GM21447 (cell line): ENCODE measurements at regions not wholly inside any gene's neighbourhood (a gene's known extent, or its start where the extent isn't known, plus 50 kb on each side); places are given as distances from the start of the nearest gene placed in this dataset.
"Not testable (repeated sequence)": the region's sequence is repeated elsewhere in the genome, so short reads cannot be mapped to it uniquely, and the experiment has no call there.

ENCODE experiments used
- ATAC-seq: cut with Tn5 transposase; IDR thresholded peaks from one replicate; pipeline ENCODE4 v1.9.1; 2021; ENCODE audit not compliant: unreplicated experiment

DNA sequence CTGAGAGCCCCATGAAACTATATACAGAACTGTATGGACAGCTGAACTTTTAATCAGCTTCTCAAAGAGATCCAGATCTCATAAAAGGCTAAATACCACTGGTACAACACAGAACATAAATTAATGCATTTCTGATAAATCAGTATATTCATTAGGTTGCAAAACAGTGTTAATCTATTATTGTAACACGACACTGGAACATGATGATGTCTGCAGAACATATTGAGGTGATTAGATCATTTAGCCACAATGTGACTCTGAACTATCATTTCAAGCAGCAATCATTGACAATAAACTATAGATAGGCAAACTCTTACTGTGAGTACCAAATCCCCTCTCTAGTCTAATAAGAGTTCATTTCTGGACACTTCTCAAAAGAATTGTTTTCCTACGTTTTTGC lies 50.3 kb downstream of the GASK1B start:
- no peak for ATAC-seq

GRCh38 chr4:158121161-158121579 lies 51.7 kb downstream of the GASK1B start:
- no peak for ATAC-seq

DNA sequence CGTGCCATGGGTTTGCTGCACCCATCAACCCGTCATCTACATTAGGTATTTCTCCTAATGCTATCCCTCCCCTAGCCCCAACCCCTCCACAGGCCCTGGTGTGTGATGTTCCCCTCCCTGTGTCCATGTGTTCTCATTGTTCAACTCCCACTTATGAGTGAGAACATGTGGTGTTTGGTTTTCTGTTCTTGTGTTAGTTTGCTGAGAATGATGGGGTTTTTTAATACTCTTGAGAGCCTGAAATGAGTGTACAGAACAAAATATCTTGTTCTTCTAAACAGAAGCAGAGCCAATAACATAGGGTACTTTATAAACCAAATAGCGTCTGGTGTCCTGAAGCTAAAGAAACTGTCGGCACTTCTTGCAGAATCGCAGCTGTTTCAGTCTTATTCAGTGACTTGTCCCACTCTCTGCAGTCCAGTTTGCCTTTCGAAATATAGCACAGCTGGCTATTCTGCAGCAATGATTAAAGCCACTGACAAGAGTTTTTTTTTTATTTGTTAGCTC lies 52.1 kb downstream of the GASK1B start:
- ATAC-seq: not testable (repeated sequence)

DNA sequence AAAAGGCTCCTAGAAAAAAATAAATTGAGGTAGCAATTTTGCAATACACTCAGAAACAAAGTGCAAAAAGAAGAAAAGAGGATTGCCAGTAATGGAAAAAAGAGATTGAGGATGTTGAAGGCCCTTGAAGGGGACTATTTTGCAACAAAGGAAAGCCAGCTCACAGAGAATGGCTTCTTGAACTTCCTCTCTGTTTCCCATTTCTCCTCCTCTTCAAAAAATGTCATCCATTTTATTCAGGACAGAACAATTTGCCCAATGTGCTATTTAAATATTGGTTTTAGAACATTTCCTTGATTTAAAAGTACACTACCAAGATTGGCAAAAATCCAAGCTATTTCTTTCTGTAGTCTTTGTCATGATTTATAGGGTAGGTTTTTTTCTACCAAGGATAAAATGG lies 60.2 kb downstream of the GASK1B start:
- no peak for ATAC-seq

GRCh38 chr4:158111241-158111640 lies 61.6 kb downstream of the GASK1B start:
- no peak for ATAC-seq

DNA sequence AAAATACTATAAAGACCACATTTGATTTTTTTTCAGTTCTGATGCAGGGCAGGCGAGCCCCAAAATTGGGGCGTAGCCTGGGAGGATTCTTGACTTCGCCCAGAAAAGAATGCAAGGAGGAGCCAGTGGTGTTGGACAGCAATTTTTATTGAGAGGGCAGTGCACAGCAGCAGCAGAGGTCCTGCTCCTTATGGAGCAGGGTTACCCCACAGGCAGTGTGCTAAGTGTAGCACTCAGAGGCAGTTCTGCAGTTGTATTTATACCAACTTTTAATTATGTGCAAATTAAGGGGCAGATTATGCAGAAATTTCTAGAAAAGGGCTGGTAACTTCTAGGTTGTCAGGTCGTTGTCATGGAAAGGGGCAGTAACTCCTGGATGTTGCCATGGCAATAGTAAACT lies 69.9 kb downstream of the GASK1B start:
- no peak for ATAC-seq

DNA sequence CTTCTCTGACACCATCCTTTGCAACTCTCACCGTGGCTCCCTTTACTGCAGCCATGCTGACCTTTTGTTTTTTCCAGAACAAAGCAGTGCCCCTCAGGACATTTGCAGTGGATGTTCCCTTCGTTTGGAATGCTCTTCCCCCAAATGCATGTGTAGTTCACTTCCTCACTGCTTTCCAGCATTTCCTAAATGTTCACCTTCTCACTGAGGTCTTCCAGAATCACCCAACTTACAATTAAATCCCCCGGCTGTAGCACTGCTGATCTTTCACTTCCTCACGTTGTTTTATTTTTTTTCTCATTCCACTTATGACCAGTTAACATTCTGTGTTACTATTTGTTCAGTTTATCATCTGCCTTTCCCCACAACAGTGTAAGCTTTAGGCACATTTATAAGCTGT lies 73.1 kb downstream of the GASK1B start:
- ATAC-seq: no peak

DNA sequence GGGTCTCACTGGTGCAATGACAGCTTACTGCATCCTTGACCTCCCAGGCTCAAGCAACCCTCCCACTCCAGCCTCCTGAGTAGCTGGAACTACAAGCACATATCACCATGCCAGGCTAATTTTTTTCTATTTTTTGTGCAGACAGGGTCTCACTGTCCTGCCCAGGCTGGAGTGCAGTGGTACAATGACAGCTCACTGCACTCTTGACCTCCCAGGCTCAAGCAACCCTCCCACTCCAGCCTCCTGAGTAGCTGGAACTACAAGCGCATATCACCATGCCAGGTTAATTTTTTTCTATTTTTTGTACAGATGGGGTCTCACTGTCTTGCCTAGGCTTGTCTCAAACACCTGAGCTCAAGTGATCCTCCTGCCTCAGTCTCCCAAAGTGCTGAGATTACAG lies 74.0 kb downstream of the GASK1B start:
- no peak for ATAC-seq

DNA sequence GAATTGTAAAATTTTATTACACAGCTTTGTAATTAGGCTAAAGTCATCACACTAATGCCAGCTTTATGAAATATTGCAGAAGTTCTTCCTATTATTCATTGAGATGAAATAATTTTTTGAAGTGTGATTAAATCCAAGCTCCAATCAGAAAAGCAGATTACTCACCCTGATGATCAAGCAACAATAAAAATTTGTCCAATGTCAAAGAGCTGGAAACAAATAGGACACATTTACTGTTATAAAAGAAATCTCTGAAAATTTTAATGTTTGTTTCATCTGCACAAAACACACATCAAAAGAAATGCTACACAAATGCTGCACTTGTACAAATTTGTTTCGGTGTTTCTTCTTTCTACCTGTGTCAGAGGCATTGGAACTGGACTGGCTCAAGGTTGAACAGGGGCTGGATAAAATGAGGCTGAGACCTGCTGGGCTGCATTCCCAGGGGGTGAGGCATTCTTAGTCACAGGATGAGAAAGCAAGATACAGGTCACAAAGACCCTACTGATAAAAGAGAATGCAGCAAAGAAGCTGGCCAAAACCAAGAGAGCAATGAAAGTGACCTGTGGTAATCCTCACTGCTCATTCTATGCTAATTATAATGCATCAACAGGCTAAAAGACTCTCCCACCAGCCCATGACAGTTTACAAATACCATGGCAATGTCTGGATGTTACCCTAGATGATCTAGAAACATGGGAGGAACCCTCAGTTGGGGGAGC lies 78.3 kb downstream of the GASK1B start:
- no peak for ATAC-seq

DNA sequence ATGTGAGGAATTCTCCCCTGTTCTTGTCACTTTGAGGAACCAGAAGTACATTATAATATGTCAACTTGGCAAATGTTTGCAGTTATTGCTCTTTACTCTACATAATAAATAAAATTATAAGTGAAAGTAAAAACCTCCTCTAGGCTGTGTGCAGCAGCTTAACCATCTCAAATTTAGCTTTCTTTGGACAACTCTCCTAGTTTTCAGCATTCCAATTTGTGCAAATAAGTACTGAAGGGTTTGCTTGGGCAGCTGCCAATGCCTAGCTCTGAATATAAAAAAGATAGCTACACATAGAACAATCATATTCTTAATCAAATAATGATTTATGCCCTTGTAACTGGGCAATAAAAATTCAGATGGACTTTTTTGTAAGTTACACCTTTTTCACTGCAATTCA lies 82.5 kb downstream of the GASK1B start:
- no peak for ATAC-seq

- not testable (repeated sequence) for ATAC-seq
Observed at GRCh38 chr4:158089897-158090296, 82.9 kb downstream of the GASK1B start.

GRCh38 chr4:158080354-158080753 lies 92.5 kb downstream of the GASK1B start:
- no peak for ATAC-seq

DNA sequence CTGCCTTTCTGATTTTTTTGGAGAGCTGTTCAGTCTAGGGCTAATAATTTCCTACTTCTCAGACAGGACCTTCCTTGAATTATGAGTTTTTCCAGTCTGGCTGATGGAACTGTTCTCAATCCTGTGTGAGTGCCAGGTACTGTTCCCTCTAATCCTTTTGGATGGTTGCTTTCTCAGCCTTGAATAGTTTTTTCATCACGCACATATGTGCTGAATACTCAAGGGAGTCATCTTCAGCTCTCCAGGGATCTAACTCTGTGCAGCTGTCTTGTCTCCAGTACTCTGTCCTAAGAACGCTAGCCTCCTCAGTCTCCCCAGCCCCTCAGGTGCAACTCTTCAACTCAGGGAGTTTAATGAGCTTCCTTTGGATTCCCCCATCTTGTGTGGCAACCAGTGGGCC lies 93.2 kb downstream of the GASK1B start:
- ATAC-seq: no peak

DNA sequence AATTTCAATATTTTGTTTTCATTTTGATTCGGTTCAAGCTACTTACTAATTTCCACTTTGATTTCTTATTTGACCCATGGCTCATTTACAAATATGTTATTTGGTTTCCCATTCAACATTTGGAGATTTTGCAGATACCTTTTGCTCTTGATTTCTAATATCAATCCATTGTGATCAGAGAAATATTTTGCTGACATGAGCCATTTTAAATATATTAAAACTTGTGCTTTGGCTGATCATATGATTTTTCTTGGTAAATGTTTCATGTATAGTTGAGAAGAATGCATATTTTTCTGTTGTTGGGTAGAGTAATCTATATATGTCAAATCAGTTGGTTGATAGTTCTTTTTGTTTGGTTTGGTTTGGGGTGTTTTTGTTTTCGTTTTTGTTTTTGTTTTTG lies 95.0 kb downstream of the GASK1B start:
- no peak for ATAC-seq

DNA sequence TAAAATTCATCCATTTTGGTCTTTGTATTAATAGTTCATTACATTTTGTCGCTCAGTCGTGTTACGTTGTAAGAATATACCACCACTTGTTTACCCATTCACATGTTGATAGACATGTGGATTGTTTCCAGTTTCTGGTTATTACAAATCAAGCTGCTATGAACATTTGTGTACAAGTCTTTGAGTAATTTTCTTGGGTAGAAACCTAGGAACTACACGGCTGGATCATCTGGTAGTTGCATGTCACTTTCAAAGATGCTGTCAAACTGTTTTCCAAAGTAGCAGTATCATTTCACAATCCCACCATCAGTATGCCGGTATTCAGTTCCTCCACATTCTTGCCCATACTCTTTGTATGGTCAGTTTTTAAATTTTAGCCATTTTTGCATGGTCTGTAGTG lies 98.0 kb downstream of the GASK1B start:
- ATAC-seq: no peak

DNA sequence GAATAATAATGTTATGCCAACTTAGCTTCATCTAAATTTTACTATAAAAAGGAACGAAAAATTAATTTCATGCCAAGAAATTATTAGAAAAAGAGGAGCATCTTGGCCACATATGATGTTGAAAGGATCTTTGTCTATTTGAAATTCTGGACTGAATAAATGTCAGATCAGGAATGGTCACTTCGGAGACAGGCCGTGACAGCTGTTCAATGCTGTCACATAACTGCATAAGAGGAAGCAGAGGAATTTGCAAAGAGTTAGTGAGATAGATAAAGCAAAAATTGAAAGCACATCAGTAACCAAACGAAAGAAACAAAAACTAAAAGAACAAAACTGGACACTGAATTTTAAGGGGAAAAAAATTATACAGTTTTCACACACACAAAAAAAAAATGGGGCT lies 100.9 kb downstream of the GASK1B start:
- ATAC-seq: no peak

DNA sequence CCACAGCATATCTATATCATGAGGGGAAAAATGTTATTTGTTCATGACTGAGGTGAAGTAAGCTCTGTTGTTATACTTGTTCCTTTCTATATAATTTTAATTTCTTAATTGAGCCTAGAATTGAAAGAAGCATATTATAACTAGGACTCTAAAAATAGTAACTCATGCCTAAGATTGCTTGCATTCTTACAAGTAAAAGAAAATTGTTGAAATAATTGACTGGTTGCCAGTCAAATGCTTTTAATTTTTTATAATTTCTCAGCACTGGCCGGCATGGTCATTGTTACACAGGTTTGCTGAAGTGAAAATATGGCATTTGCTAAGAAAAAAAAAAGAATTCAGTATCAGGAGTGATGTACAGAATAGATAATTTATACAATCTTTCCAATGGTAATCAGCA lies 104.8 kb downstream of the GASK1B start:
- ATAC-seq: no peak

DNA sequence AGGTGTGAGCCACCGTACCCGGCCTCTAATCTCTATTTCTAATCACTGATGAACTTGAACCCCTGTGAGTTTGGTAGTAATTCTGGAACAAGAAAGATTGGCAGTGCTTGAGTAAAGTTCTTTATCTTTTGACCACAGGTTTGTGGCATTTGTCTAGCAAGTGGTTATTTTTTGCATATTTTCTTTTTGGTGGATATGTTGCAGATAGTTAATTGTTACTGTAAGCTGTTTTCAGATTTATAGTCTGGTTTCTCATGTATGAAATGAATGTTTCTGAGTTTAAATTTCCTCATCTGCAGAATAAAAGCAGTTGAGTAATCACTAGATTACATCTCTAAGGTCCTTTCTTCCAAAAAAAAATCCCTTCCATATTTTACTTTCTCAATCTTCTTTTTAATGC lies 105.2 kb downstream of the GASK1B start:
- ATAC-seq: no peak

DNA sequence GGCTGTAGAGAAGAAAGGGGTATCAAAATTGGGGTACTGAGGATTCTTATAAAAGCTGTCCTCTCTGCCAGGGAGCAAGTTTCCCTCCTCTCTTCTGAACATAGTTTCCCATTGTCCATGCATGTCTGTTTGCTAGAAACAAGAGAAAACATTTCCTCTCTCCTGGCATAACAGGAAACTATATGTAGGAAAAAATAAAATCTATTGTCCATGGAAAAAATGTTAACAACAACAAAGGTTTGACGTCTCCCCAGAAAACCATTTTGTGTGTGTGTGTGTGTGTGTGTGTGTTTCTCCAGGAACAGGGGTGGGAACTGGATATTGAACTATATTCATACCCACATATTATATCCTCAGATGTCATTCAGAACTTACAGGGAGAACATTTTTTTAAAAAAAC lies 107.2 kb downstream of the GASK1B start:
- ATAC-seq: no peak

DNA sequence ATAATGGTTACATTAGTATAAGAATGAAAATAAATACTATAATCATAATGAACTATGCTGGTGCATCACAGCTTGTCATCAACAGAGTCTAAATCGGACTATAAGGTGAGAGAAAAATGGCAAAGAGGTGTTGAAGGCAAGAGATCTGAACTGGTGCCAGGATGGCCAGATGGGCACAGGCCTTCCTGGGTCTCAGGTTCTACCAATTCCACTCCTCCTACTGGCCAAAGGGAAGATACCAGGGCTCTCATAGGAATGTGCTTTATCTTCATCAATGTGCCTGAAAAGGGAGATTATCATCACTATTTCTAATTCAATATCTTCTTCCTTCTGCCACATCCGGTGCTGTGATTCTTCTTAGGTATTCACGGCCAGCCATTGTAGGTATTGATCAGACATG lies 107.6 kb downstream of the GASK1B start:
- ATAC-seq: no peak

GRCh38 chr4:158056689-158057245 lies 116.1 kb downstream of the GASK1B start:
- ATAC-seq: no peak

DNA sequence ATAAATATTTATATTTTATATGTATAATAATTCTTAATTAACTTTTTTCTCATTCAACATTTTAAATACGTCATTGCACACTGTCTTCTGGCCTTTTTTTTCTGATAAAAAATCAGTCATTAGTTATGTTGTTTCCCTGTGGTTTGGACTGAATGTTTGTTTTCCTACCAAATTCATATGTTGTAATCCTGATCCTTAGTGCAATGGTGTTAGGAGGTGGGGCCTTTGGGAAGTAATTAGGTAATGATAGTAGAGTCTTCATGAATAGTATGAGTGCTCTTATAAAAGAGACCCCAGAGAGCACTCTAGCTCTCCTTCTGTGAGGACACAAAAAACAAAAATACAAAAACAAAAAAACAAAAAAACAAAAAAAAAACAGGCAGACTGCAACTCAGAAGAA lies 117.2 kb downstream of the GASK1B start:
- ATAC-seq: no peak

DNA sequence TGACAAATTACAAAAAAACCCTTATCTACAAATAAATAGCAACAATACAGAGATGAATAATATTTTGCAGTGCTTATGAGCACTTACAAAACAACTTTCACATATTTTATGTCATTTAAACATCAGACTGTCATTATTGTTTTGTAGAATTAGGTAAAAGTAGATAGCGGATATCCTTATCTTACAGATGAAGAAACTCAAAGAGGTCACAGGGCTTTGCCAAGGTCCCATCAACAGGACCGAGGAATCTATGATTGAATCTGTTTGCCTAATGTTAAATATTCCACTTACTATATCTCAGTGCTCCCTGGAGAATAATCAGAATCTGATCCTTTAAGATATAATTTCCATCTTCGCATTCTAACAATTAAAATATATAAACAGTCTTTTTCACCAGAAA lies 119.0 kb downstream of the GASK1B start:
- no peak for ATAC-seq
